LoVo (cell line): ENCODE measurements at regions not wholly inside any gene's neighbourhood (a gene's known extent, or its start where the extent isn't known, plus 50 kb on each side); places are given as distances from the start of the nearest gene placed in this dataset.
"Not testable (repeated sequence)": the region's sequence is repeated elsewhere in the genome, so short reads cannot be mapped to it uniquely, and the experiment has no call there.

Source experiments
- DNase-seq: peaks from one replicate; pipeline ENCODE4 v3.0.0-alpha.2; 2016; ENCODE audit warnings: low spot score

GRCh38 chr12:131511803-131512561 lies 198.9 kb upstream of the SFSWAP start:
- no peak for DNase-seq

- no peak for DNase-seq
These were observed 197.3 kb upstream of the SFSWAP start for GRCh38 chr12:131513606-131514005.

GRCh38 chr12:131520553-131520952 lies 190.3 kb upstream of the SFSWAP start:
- not testable (repeated sequence) for DNase-seq

- no peak for DNase-seq
These were observed 189.6 kb upstream of the SFSWAP start for GRCh38 chr12:131521326-131521725.

GRCh38 chr12:131525795-131526508 lies 184.9 kb upstream of the SFSWAP start:
- no peak for DNase-seq

GRCh38 chr12:131527092-131527491 lies 183.8 kb upstream of the SFSWAP start:
- no peak for DNase-seq

- DNase-seq: no peak
These were observed 183.2 kb upstream of the SFSWAP start for GRCh38 chr12:131527736-131528135.

GRCh38 chr12:131528144-131528543 lies 182.7 kb upstream of the SFSWAP start:
- DNase-seq: no peak

- DNase-seq: no peak
These were observed 182.2 kb upstream of the SFSWAP start for GRCh38 chr12:131528667-131529066.

- DNase-seq: no peak
These were observed 181.5 kb upstream of the SFSWAP start for GRCh38 chr12:131529196-131530040.

GRCh38 chr12:131530041-131530332 lies 180.9 kb upstream of the SFSWAP start:
- DNase-seq: no peak

- DNase-seq: no peak
These were observed 180.5 kb upstream of the SFSWAP start for GRCh38 chr12:131530422-131530821.

- DNase-seq: no peak
These were observed 177.8 kb upstream of the SFSWAP start for GRCh38 chr12:131533139-131533538.

GRCh38 chr12:131535779-131536178 lies 175.1 kb upstream of the SFSWAP start:
- no peak for DNase-seq

GRCh38 chr12:131536337-131536736 lies 174.6 kb upstream of the SFSWAP start:
- no peak for DNase-seq

GRCh38 chr12:131536766-131537165 lies 174.1 kb upstream of the SFSWAP start:
- DNase-seq: no peak

GRCh38 chr12:131537267-131537958 lies 173.5 kb upstream of the SFSWAP start:
- no peak for DNase-seq

GRCh38 chr12:131539381-131539780 lies 171.5 kb upstream of the SFSWAP start:
- no peak for DNase-seq

- DNase-seq: no peak
These were observed 170.7 kb upstream of the SFSWAP start for GRCh38 chr12:131540138-131540623.

GRCh38 chr12:131541512-131541911 lies 169.4 kb upstream of the SFSWAP start:
- DNase-seq: not testable (repeated sequence)

GRCh38 chr12:131542351-131542750 lies 168.5 kb upstream of the SFSWAP start:
- DNase-seq: no peak

GRCh38 chr12:131543040-131543439 lies 167.8 kb upstream of the SFSWAP start:
- DNase-seq: no peak
